Small intestine (tissue), 7 donors: ENCODE measurements at regions not wholly inside any gene's neighbourhood (a gene's known extent, or its start where the extent isn't known, plus 50 kb on each side); places are given as distances from the start of the nearest gene placed in this dataset.

Source experiments
- DNase-seq, 2 donors: peaks; one replicate each; pipeline versions ENCODE4 v3.0.0 to v3.0.0-alpha.2; 2013
- FAIRE-seq: peaks from 2 replicates; lab custom pipeline; 2012; peaks lifted over from hg19 to GRCh38; lab: Jason Lieb, UNC
- H3K27ac ChIP-seq, 3 donors: one replicate each; pipeline ENCODE4 v1.5.1; 2013; ENCODE audit warnings: low read length in 2 of 3, mild to moderate bottlenecking in 2 of 3, control low read depth in 1 of 3, inconsistent platforms in 1 of 3, low read depth in 1 of 3, moderate library complexity in 1 of 3
- H3K27me3 ChIP-seq, 3 donors: one replicate each; pipeline ENCODE4 v1.6.1; 2013; ENCODE audit warnings: low read length in 3 of 3, inconsistent platforms in 1 of 3; ENCODE audit not compliant: control insufficient read depth in 3 of 3, insufficient read depth in 3 of 3
- H3K36me3 ChIP-seq, 3 donors: one replicate each; pipeline ENCODE4 v1.6.1; 2013; ENCODE audit warnings: low read length in 3 of 3, inconsistent platforms in 1 of 3, low read depth in 1 of 3, mild to moderate bottlenecking in 1 of 3, moderate library complexity in 1 of 3; ENCODE audit not compliant: control insufficient read depth in 3 of 3, insufficient read depth in 2 of 3
- H3K4me1 ChIP-seq, 3 donors: one replicate each; pipeline ENCODE4 v1.6.1; 2013; ENCODE audit warnings: low read length in 2 of 3, inconsistent platforms in 1 of 3, low read depth in 1 of 3, mild to moderate bottlenecking in 1 of 3, moderate library complexity in 1 of 3; ENCODE audit not compliant: control insufficient read depth in 3 of 3, insufficient read depth in 2 of 3
- H3K4me3 ChIP-seq, 3 donors: one replicate each; pipeline ENCODE4 v1.5.1; 2013; ENCODE audit warnings: low read length in 3 of 3, control low read depth in 1 of 3, inconsistent platforms in 1 of 3, low read depth in 1 of 3, mild to moderate bottlenecking in 1 of 3, moderate library complexity in 1 of 3
- H3K9me3 ChIP-seq, 2 donors: one replicate each; pipeline ENCODE4 v1.6.1; 2013; ENCODE audit warnings: low read depth in 1 of 2, low read length in 1 of 2; ENCODE audit not compliant: control insufficient read depth in 2 of 2, insufficient read depth in 1 of 2
- WGBS, 3 donors: extraction: QIAGEN DNeasy Blood & Tissue Kit; methylation state at CpG; one replicate each; pipeline ENCODE4 v1.1.7; 2013; 5-methylcytosine and 5-hydroxymethylcytosine counted together
- donor health status: healthy with polysubstance abuse.
- donor health status: control.
- donor health status: control.
- donor health status: Bipolar disorder and iron deficiency.
- donor health status: healthy.

DNA sequence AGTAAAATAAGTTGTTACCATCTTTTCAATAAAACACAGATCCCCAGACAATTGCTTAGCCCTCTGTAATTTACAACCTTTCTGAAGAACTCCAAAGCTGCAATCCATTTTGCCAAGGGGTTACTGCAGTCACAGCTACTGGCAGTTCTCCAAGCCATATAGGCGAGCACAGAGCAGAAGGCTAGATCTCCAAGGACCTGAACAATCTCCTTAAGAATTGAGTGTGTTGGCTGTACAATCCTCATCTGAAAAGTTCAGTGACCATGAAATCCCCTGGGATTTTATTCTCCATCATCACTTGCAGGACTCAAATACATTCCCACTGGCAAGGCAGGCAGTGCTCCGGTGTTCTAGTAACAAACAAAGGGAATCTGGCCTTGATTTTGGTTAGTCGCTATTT, 103.9 kb upstream of the LRP1B start:
- 69 to 71% (median 70%) methylated on average over 3 of the region's 3 CpGs for WGBS, 3 donors
- no peaks in the 10 kb centered on the region for H3K4me1 ChIP-seq
- DNase-seq (no peak), FAIRE-seq (no peak)
- H3K36me3 ChIP-seq: no peaks in the 10 kb centered on the region
- no peaks in the 10 kb centered on the region for H3K27me3 ChIP-seq
- H3K9me3 ChIP-seq: no peaks in the 10 kb centered on the region
- H3K27ac ChIP-seq: no peak overlapping the region
- no peak overlapping the region for H3K4me3 ChIP-seq

- no peak for FAIRE-seq
- Histone ChIP-seq H3K36me3 (no peaks in the 10 kb centered on the region), H3K27me3 (no peaks in the 10 kb centered on the region), H3K27ac (no peak overlapping the region), H3K9me3 (no peaks in the 10 kb centered on the region), H3K4me3 (no peak overlapping the region), H3K4me1 (no peaks in the 10 kb centered on the region)
- no peak for DNase-seq
Observed at GRCh38 chr2:142223309-142223708, 92.5 kb upstream of the LRP1B start.

- no peaks in the 10 kb centered on the region for H3K27me3 ChIP-seq
- 56 to 94% (median 90%) methylated on average over 1 of the region's 1 CpG for WGBS, 3 donors
- no peaks in the 10 kb centered on the region for H3K36me3 ChIP-seq
- H3K4me1 ChIP-seq: no peaks in the 10 kb centered on the region
- no peak overlapping the region for H3K4me3 ChIP-seq
- FAIRE-seq (no peak), DNase-seq (no peak)
- no peak overlapping the region for H3K27ac ChIP-seq
- H3K9me3 ChIP-seq: no peaks in the 10 kb centered on the region
Observed at GRCh38 chr2:142222715-142223114, 91.9 kb upstream of the LRP1B start.

DNA sequence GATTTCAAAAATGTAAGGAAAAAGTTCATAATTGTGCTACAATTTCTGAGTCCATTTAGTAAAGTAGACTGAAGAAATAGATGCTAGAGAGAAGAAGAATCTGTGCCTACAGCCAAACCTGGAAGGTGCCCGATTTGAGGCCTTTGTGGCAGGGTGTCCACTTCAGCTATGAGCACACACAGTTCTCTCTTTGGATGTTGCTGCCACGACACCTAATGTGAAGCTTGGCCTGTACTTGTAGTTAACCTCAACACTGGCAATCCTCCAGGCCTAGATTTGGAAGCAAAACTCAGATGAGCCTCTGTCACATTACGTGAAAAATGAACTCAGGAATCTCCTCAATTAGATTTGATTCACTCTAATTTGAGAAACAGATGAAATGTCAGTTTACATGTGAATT, 90.1 kb upstream of the LRP1B start:
- no peak for FAIRE-seq
- WGBS, 3 donors: 33 to 44% (median 44%) methylated on average over 3 of the region's 3 CpGs

GRCh38 chr2:142220239-142220638, 89.4 kb upstream of the LRP1B start:
- Histone ChIP-seq H3K27ac (no peak overlapping the region), H3K36me3 (no peaks in the 10 kb centered on the region), H3K9me3 (no peaks in the 10 kb centered on the region), H3K4me1 (no peaks in the 10 kb centered on the region), H3K27me3 (no peaks in the 10 kb centered on the region), H3K4me3 (no peak overlapping the region)
- 69 to 89% (median 78%) methylated on average over 1 of the region's 1 CpG for WGBS, 3 donors
- FAIRE-seq (no peak), DNase-seq (no peak)

More for the DNA sequence above, 90.1 kb upstream of the LRP1B start:
- H3K27me3 ChIP-seq: no peaks in the 10 kb centered on the region
- H3K4me1 ChIP-seq: no peaks in the 10 kb centered on the region
- H3K36me3 ChIP-seq: no peaks in the 10 kb centered on the region
- DNase-seq: no peak
- no peak overlapping the region for H3K27ac ChIP-seq
- H3K9me3 ChIP-seq: no peaks in the 10 kb centered on the region
- no peak overlapping the region for H3K4me3 ChIP-seq

DNA sequence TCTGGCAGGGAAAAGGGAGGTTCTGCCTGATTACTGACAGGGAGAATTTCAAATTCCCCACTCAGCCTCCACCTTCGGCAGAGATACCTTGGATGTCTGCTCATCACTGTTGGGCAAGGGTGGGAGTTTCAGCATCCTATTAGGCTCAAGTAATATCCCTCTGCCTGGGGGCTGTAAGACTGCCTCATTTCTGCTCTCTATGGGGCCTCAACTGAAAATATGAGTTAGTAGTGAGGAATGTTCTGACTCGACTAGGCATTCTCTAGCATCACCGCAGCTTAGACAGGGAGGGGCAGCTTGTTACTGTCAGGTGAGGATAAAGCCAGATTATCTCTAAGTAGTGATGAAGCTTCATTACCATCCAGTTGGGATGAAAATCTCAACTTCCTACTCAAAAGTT, 87.7 kb upstream of the LRP1B start:
- H3K36me3 ChIP-seq: no peaks in the 10 kb centered on the region
- DNase-seq: no peak
- no peaks in the 10 kb centered on the region for H3K4me1 ChIP-seq
- no peaks in the 10 kb centered on the region for H3K9me3 ChIP-seq
- H3K27ac ChIP-seq: no peak overlapping the region
- no peaks in the 10 kb centered on the region for H3K27me3 ChIP-seq
- no peak overlapping the region for H3K4me3 ChIP-seq
- no peak for FAIRE-seq
- 63 to 86% (median 77%) methylated on average over 3 of the region's 3 CpGs for WGBS, 3 donors

DNA sequence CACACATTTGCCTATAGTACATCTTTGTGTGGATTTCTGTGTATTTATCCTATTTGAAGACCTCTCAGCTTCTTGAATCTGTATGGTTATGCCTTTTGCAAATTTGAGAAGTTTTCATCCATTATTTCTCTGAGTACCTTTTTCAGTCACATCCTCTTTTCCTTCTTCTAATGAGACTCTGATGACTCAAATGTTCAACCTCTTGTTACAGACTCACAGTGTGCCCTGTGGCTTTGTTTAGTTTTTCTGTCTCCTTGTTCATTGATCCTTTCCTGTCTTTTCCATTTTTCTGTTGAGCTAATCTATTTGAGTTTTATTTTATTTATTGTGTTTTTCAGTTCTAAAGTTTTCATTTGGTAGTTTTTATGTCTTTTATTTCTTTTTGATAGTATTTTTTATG, 87.0 kb upstream of the LRP1B start:
- no peak for FAIRE-seq

DNA sequence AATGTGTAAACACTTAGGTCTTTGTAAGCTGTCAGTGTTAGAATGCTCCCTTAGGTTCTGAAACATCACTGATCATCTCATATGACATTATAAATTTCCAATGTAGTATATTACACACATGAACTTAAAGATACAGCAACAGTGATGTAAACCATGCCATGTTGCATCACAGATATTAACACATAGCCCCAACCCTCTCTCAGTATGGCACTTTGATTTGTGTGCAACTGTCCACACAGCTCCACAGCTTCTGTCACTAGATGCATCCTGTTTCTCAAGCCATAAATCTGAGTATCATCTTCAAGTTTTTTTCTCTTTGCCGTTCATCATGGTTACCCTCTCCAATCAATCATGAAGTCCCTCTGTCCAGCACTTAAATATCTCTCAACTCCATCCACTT, 69.2 kb upstream of the LRP1B start:
- 69 to 89% (median 73%) methylated on average over 1 of the region's 1 CpG for WGBS, 3 donors
- FAIRE-seq (no peak), DNase-seq (no peak)
- Histone ChIP-seq H3K27ac (no peak overlapping the region), H3K4me3 (no peak overlapping the region), H3K9me3 (no peaks in the 10 kb centered on the region), H3K4me1 (no peaks in the 10 kb centered on the region), H3K36me3 (no peaks in the 10 kb centered on the region), H3K27me3 (no peaks in the 10 kb centered on the region)

More for the DNA sequence above, 87.0 kb upstream of the LRP1B start:
- Histone ChIP-seq H3K4me1 (no peaks in the 10 kb centered on the region), H3K4me3 (no peak overlapping the region), H3K9me3 (no peaks in the 10 kb centered on the region), H3K27me3 (no peaks in the 10 kb centered on the region), H3K36me3 (no peaks in the 10 kb centered on the region), H3K27ac (no peak overlapping the region)
- no peak for DNase-seq

- Histone ChIP-seq H3K27ac (no peak overlapping the region), H3K9me3 (no peaks in the 10 kb centered on the region), H3K4me3 (no peak overlapping the region), H3K4me1 (no peaks in the 10 kb centered on the region), H3K36me3 (no peaks in the 10 kb centered on the region), H3K27me3 (no peaks in the 10 kb centered on the region)
- no peak for DNase-seq
- FAIRE-seq: no peak
- WGBS, 3 donors: 56 to 71% (median 69%) methylated on average over 2 of the region's 2 CpGs
Observed at GRCh38 chr2:142199073-142199472, 68.3 kb upstream of the LRP1B start.
